ENCODE measurements at regions not wholly inside any gene's neighbourhood (a gene's known extent, or its start where the extent isn't known, plus 50 kb on each side); places are given as distances from the start of the nearest gene placed in this dataset.

- H2BK15ac ChIP-seq (ENCODE audit: low read length): no peak overlapping the region
- H4K5ac ChIP-seq (ENCODE audit: insufficient read length, low read depth, low read length): no peak overlapping the region
- H2AK5ac ChIP-seq (ENCODE audit: low read depth, low read length): no peak overlapping the region
- no peaks in the 10 kb centered on the region for H3K4me1 ChIP-seq (replicated peaks in 1 of 4; ENCODE audit: control insufficient read depth in 3 of 4, insufficient read depth in 4 of 4, low read length in 3 of 4)
- H3K9me3 ChIP-seq (ENCODE audit: insufficient read depth in 2 of 2, low read depth in 1 of 2, low read length in 1 of 2): peaks cover 0 to 3% of the 10 kb centered on the region in 2 experiments; a peak in 2 of 4 replicates
- no peaks in the 10 kb centered on the region for H3K27me3 ChIP-seq (replicated peaks in 1 of 4; ENCODE audit: control insufficient read depth in 3 of 4, extremely low read depth in 1 of 4, insufficient read depth in 3 of 4, low read length in 3 of 4)
- H2BK5ac ChIP-seq (ENCODE audit: low read depth, low read length): no peak overlapping the region
- no peak overlapping the region for H2BK20ac ChIP-seq (ENCODE audit: low read length)
- H3K23ac ChIP-seq (ENCODE audit: insufficient read length): no peak overlapping the region
- no peak overlapping the region for H2BK12ac ChIP-seq (ENCODE audit: low read depth, low read length)
- H3K27ac ChIP-seq (ENCODE audit: low read depth, low read length): no peak overlapping the region
- H2BK120ac ChIP-seq (replicated peaks; ENCODE audit: low read depth, low read length): no peak overlapping the region
- H3K18ac ChIP-seq (ENCODE audit: extremely low read depth, low read length): no peak overlapping the region
- H2AFZ ChIP-seq (ENCODE audit: low read length): no peak overlapping the region; the same call in 1 of the 2 replicates
- no peaks in the 10 kb centered on the region for H3K23me2 ChIP-seq (ENCODE audit: low read depth, low read length)
- H3K79me1 ChIP-seq (ENCODE audit: low read depth, low read length): no peaks in the 10 kb centered on the region
- no peak overlapping the region for H3K4ac ChIP-seq (replicated peaks; ENCODE audit: insufficient read length, low read depth, low read length)
- no peak overlapping the region for H3K56ac ChIP-seq (replicated peaks; ENCODE audit: insufficient read length, low read depth, low read length)
- H3K4me3 ChIP-seq (ENCODE audit: extremely low read depth in 1 of 4, insufficient read depth in 2 of 4, low read depth in 3 of 4, low read length in 4 of 4): no peak overlapping the region
- ChIA-PET CTCF (ENCODE audit: partially characterized antibody) (no interaction called here), POLR2A (ENCODE audit: partially characterized antibody) (no interaction called here)
- no peak overlapping the region for H4K91ac ChIP-seq (replicated peaks; ENCODE audit: insufficient read length, low read length)
- no peak overlapping the region for H3K4me2 ChIP-seq (ENCODE audit: insufficient read depth in 1 of 2, low read depth in 2 of 2, low read length in 2 of 2)
- H4K20me1 ChIP-seq (replicated peaks in 1 of 2; ENCODE audit: control insufficient read depth in 1 of 2, insufficient read depth in 2 of 2, low read length in 2 of 2): no peaks in the 10 kb centered on the region
- no peak for DNase-seq (ENCODE audit: low read depth in 1 of 2, low spot score in 2 of 2)
- H3K79me2 ChIP-seq (ENCODE audit: control insufficient read depth in 1 of 2, insufficient read depth in 2 of 2, low read length in 2 of 2): no peaks in the 10 kb centered on the region
- WGBS, 2 experiments (ENCODE audit: extremely low coverage in 1 of 2, insufficient coverage in 1 of 2, insufficient read length in 1 of 2, insufficient replicate concordance in 2 of 2, low coverage in 1 of 2, low lambda C conversion rate in 2 of 2, missing lambda C conversion rate in 1 of 2): 96% methylated on average over 2 of the region's 2 CpGs; no CpG with 5 or more reads in 1 of the 2 experiments
- no peak overlapping the region for H4K8ac ChIP-seq (ENCODE audit: extremely low read depth, insufficient read depth, low read length)
- FAIRE-seq: no peak
- H3K9ac ChIP-seq (replicated peaks in 1 of 4; ENCODE audit: extremely low read depth in 1 of 4, low read depth in 3 of 4, low read length in 3 of 4): no peak overlapping the region
- H3K14ac ChIP-seq (ENCODE audit: insufficient read length): no peak overlapping the region
- no peaks in the 10 kb centered on the region; a peak in 1 of 8 replicates for H3K36me3 ChIP-seq (ENCODE audit: control insufficient read depth in 2 of 4, insufficient read depth in 4 of 4, low read length in 3 of 4)
- TF ChIP-seq CEBPB (IDR thresholded peaks at IDR 0.05; ENCODE audit: low read depth, low read length): no peak
- no peak for TF ChIP-seq FOSL1 (IDR thresholded peaks at IDR 0.05; ENCODE audit: insufficient read depth, low read depth, low read length)
- TF ChIP-seq KDM1A (IDR thresholded peaks at IDR 0.05; ENCODE audit: borderline replicate concordance, low read length): no peak
- no peak for TF ChIP-seq SAP30 (IDR thresholded peaks at IDR 0.05; ENCODE audit: insufficient read depth, insufficient replicate concordance, low read length)
- TF ChIP-seq ATF2 (IDR thresholded peaks at IDR 0.05; ENCODE audit: low read length): no peak
- TF ChIP-seq CTCF (IDR thresholded peaks at IDR 0.05; ENCODE audit: control extremely low read depth in 1 of 3, insufficient read depth in 1 of 3, low read depth in 1 of 3, low read length in 3 of 3): no peak
- no peak for TF ChIP-seq SIN3A (conservative IDR thresholded peaks at IDR 0.05 in 1 of 2, IDR thresholded peaks at IDR 0.05 in 1 of 2; ENCODE audit: low read depth in 1 of 2, low read length in 2 of 2)
- TF ChIP-seq NRF1 (IDR thresholded peaks at IDR 0.05; ENCODE audit: low read depth, low read length): no peak
- TF ChIP-seq MAFK (IDR thresholded peaks at IDR 0.05; ENCODE audit: low read depth, low read length): no peak
- TF ChIP-seq EZH2 (IDR thresholded peaks at IDR 0.05; ENCODE audit: low read depth, low read length, severe bottlenecking): no peak
Measured at GRCh38 chr9:79501546-79501945, 70.2 kb upstream of the TLE4 start.
